HEK293 (cell line): ENCODE measurements at regions not wholly inside any gene's neighbourhood (a gene's known extent, or its start where the extent isn't known, plus 50 kb on each side); places are given as distances from the start of the nearest gene placed in this dataset.

Experiments used
- CTCF ChIA-PET: fragments of 350-600 bp; formaldehyde crosslinking; extraction: SDS; loops from one replicate; lab custom pipeline; 2021; ENCODE audit warnings: antibody characterized with exemption; lab: Yijun Ruan, JAX
- POLR2A ChIA-PET: fragments of 300-600 bp; formaldehyde crosslinking; extraction: SDS; loops from one replicate; lab custom pipeline; 2020; ENCODE audit warnings: antibody characterized with exemption, inconsistent platforms; lab: Yijun Ruan, JAX
- H3K27ac ChIP-seq: fragments of 200-500 bp; sonication (Bioruptor generic); 2 replicates; pipeline ENCODE4 v1.5.1; 2014; ENCODE audit warnings: low read depth, low read length, control low read depth, inconsistent platforms; ENCODE audit errors: extremely low read depth
- H3K36me3 ChIP-seq, 2 experiments: fragments of 200-500 bp in 1 of 2; sonication (Bioruptor generic) in 1 of 2; 1 replicate in 1 of 2; 2 replicates in 1 of 2; pipeline ENCODE4 v1.5.1; 2014 to 2017; ENCODE audit warnings: inconsistent platforms in 2 of 2, low read length in 2 of 2; ENCODE audit not compliant: control insufficient read depth in 2 of 2, insufficient read depth in 1 of 2
- H3K4me1 ChIP-seq: fragments of 200-500 bp; sonication (Bioruptor generic); 2 replicates; pipeline ENCODE4 v1.5.1; 2014; ENCODE audit warnings: mild to moderate bottlenecking, low read length, inconsistent platforms; ENCODE audit not compliant: control insufficient read depth, insufficient read depth
- H3K4me3 ChIP-seq: 2 replicates; pipeline ENCODE4 v1.5.1; 2011; ENCODE audit warnings: low read depth, mild to moderate bottlenecking, control low read depth, low read length, moderate library complexity
- H3K9me3 ChIP-seq: fragments of 200-500 bp; sonication (Bioruptor generic); 2 replicates; pipeline ENCODE4 v1.5.1; 2014; ENCODE audit warnings: low read depth, low read length, inconsistent platforms; ENCODE audit not compliant: control insufficient read depth, insufficient read depth
- AEBP2 ChIP-seq: fragments of 450-650 bp; formaldehyde crosslinking; IDR thresholded peaks from 2 replicates; pipeline ENCODE4 v1.5.1; 2016; ENCODE audit warnings: missing biosample characterization, missing genetic modification characterization, borderline replicate concordance
- GFI1B ChIP-seq: fragments of 450-650 bp; formaldehyde crosslinking; IDR thresholded peaks from 2 replicates; pipeline ENCODE4 v1.5.1; 2016; ENCODE audit warnings: missing biosample characterization, missing genetic modification characterization
- HOXA7 ChIP-seq: sonication (generic); formaldehyde crosslinking; IDR thresholded peaks from 2 replicates; pipeline ENCODE4 v1.8.1; 2022; ENCODE audit warnings: missing genetic modification reagents, borderline replicate concordance
- HOXC10 ChIP-seq: sonication (generic); formaldehyde crosslinking; IDR thresholded peaks from 2 replicates; pipeline ENCODE4 v1.8.1; 2023; ENCODE audit warnings: mild to moderate bottlenecking, missing genetic modification reagents
- KLF1 ChIP-seq: fragments of 450-650 bp; formaldehyde crosslinking; IDR thresholded peaks from 2 replicates; pipeline ENCODE4 v1.5.1; 2016; ENCODE audit warnings: missing biosample characterization, missing genetic modification characterization
- PATZ1 ChIP-seq: fragments of 450-650 bp; formaldehyde crosslinking; IDR thresholded peaks from 2 replicates; pipeline ENCODE4 v1.5.1; 2016; ENCODE audit warnings: missing biosample characterization, missing genetic modification characterization
- RBAK ChIP-seq: fragments of 450-650 bp; formaldehyde crosslinking; IDR thresholded peaks from 2 replicates; pipeline ENCODE4 v1.5.1; 2016; ENCODE audit warnings: missing biosample characterization, missing genetic modification characterization
- SCRT1 ChIP-seq: fragments of 450-650 bp; formaldehyde crosslinking; IDR thresholded peaks from 2 replicates; pipeline ENCODE4 v1.5.1; 2016; ENCODE audit warnings: missing biosample characterization, missing genetic modification characterization, borderline replicate concordance
- ZBTB26 ChIP-seq: fragments of 450-650 bp; formaldehyde crosslinking; optimal IDR thresholded peaks from 2 replicates; pipeline ENCODE3; 2016; ENCODE audit warnings: missing biosample characterization, mild to moderate bottlenecking, missing genetic modification characterization
- ZBTB48 ChIP-seq: fragments of 450-650 bp; formaldehyde crosslinking; IDR thresholded peaks from 2 replicates; pipeline ENCODE4 v1.5.1; 2016; ENCODE audit warnings: missing biosample characterization, missing genetic modification characterization
- ZFHX2 ChIP-seq: fragments of 450-650 bp; formaldehyde crosslinking; conservative IDR thresholded peaks from 2 replicates; pipeline ENCODE4 v1.5.1; 2016; ENCODE audit warnings: missing biosample characterization, missing genetic modification characterization
- ZFP69B ChIP-seq: fragments of 450-650 bp; formaldehyde crosslinking; IDR thresholded peaks from 2 replicates; pipeline ENCODE4 v1.5.1; 2016; ENCODE audit warnings: missing biosample characterization, missing genetic modification characterization
- ZNF175 ChIP-seq: fragments of 450-650 bp; formaldehyde crosslinking; IDR thresholded peaks from 2 replicates; pipeline ENCODE4 v1.5.1; 2016; ENCODE audit warnings: missing biosample characterization, missing genetic modification characterization
- ZNF184 ChIP-seq: fragments of 450-650 bp; IDR thresholded peaks from 2 replicates; pipeline ENCODE4 v1.5.1; 2018; ENCODE audit warnings: missing biosample characterization, mild to moderate bottlenecking, missing genetic modification characterization
- ZNF19 ChIP-seq: fragments of 450-650 bp; formaldehyde crosslinking; IDR thresholded peaks from 2 replicates; pipeline ENCODE4; 2016; ENCODE audit warnings: missing biosample characterization, missing genetic modification characterization, low read depth
- ZNF202 ChIP-seq: fragments of 450-650 bp; formaldehyde crosslinking; IDR thresholded peaks from 2 replicates; pipeline ENCODE4 v1.5.1; 2016; ENCODE audit warnings: missing biosample characterization, missing genetic modification characterization, borderline replicate concordance
- ZNF350 ChIP-seq: fragments of 450-650 bp; formaldehyde crosslinking; IDR thresholded peaks from 2 replicates; pipeline ENCODE4 v1.5.0; 2017; ENCODE audit warnings: missing biosample characterization, mild to moderate bottlenecking, missing genetic modification characterization
- ZNF404 ChIP-seq: fragments of 450-650 bp; formaldehyde crosslinking; IDR thresholded peaks from 2 replicates; pipeline ENCODE4 v1.5.1; 2017; ENCODE audit warnings: missing biosample characterization, missing genetic modification characterization
- ZNF544 ChIP-seq: fragments of 450-650 bp; formaldehyde crosslinking; IDR thresholded peaks from 2 replicates; pipeline ENCODE4 v1.5.0; 2017; ENCODE audit warnings: missing biosample characterization, missing genetic modification characterization
- ZNF830 ChIP-seq: fragments of 450-650 bp; IDR thresholded peaks from 2 replicates; pipeline ENCODE4 v1.5.0; 2018; ENCODE audit warnings: missing biosample characterization, missing genetic modification characterization, low read depth, mild to moderate bottlenecking, moderate library complexity
- ZNF837 ChIP-seq: fragments of 450-650 bp; formaldehyde crosslinking; IDR thresholded peaks from 2 replicates; pipeline ENCODE4 v1.5.1; 2016; ENCODE audit warnings: missing biosample characterization, missing genetic modification characterization
- ZSCAN23 ChIP-seq: fragments of 450-650 bp; formaldehyde crosslinking; IDR thresholded peaks from 2 replicates; pipeline ENCODE4 v1.5.1; 2016; ENCODE audit warnings: missing biosample characterization, missing genetic modification characterization
- TF ChIP-seq, protein P1 (sequence below): fragments of 450-650 bp; formaldehyde crosslinking; IDR thresholded peaks from 2 replicates; pipeline ENCODE4 v1.5.1; 2017; ENCODE audit warnings: missing biosample characterization, missing genetic modification characterization
- TF ChIP-seq, protein P2 (sequence below): IDR thresholded peaks from 2 replicates; pipeline ENCODE4 v1.6.1; 2011; ENCODE audit warnings: mild to moderate bottlenecking, low read depth, low read length, borderline replicate concordance
- TF ChIP-seq, protein P3 (sequence below): fragments of 450-650 bp; IDR thresholded peaks from 2 replicates; pipeline ENCODE4 v1.5.1; 2018; ENCODE audit warnings: missing biosample characterization, mild to moderate bottlenecking, missing genetic modification characterization
- TF ChIP-seq, protein P4 (sequence below): fragments of 450-650 bp; formaldehyde crosslinking; IDR thresholded peaks from 2 replicates; pipeline ENCODE4 v1.5.1; 2017; ENCODE audit warnings: missing biosample characterization, mild to moderate bottlenecking, missing genetic modification characterization, moderate library complexity

GRCh38 chr14:53605562-53605961, 351.1 kb downstream of the BMP4 start:
- H3K4me1 ChIP-seq = no peaks in the 10 kb centered on the region
- H3K27ac ChIP-seq = no peak overlapping the region
- TF ChIP-seq ZNF830 (tag by site-specific recombination) (no peak), KLF1 (tag by site-specific recombination) (no peak), ZNF404 (tag by site-specific recombination) (no peak), ZNF19 (tag by site-specific recombination) (no peak), ZFP69B (tag by site-specific recombination) (no peak), ZNF544 (no peak), ZNF837 (tag by site-specific recombination) (no peak), ZFHX2 (tag by site-specific recombination) (no peak), ZBTB26 (tag by site-specific recombination) (no peak), HOXC10 (no peak)
- TF ChIP-seq, protein P1, sequence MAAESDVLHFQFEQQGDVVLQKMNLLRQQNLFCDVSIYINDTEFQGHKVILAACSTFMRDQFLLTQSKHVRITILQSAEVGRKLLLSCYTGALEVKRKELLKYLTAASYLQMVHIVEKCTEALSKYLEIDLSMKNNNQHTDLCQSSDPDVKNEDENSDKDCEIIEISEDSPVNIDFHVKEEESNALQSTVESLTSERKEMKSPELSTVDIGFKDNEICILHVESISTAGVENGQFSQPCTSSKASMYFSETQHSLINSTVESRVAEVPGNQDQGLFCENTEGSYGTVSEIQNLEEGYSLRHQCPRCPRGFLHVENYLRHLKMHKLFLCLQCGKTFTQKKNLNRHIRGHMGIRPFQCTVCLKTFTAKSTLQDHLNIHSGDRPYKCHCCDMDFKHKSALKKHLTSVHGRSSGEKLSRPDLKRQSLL = no peak
- no peak overlapping the region for H3K4me3 ChIP-seq
- no peaks in the 10 kb centered on the region for H3K9me3 ChIP-seq
- no peaks in the 10 kb centered on the region for H3K36me3 ChIP-seq
- ChIA-PET CTCF (no interaction called here), POLR2A (no interaction called here)

DNA sequence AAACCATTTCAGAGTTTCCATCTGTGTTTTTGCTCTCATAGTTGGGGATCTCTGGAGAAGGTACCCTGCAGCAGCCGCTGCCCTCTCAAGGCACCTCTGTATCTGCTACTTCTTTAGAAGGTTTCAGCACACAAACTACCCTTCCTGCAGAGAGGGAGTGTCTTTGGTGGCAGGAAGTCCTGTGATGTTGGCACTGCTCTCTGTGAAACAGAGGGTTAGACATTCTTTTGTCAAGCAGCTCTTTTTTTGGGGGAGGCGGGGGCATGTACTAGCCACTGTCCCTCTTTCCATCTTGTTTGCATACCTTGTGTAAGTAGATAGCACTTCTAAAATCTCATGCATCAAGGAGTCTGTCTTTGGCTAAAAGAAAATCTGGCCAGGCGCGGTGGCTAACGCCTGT, 352.6 kb downstream of the BMP4 start:
- POLR2A ChIA-PET = no interaction called here

More for the DNA sequence above, 352.6 kb downstream of the BMP4 start:
- CTCF ChIA-PET = interaction anchor here (0.6 kb wide), 1 partner anchor 165 kb away, joined by 3 read pairs; no protein-coding TSS in a partner anchor
- H3K4me1 ChIP-seq = no peaks in the 10 kb centered on the region
- H3K36me3 ChIP-seq = no peaks in the 10 kb centered on the region
- TF ChIP-seq, protein P2, sequence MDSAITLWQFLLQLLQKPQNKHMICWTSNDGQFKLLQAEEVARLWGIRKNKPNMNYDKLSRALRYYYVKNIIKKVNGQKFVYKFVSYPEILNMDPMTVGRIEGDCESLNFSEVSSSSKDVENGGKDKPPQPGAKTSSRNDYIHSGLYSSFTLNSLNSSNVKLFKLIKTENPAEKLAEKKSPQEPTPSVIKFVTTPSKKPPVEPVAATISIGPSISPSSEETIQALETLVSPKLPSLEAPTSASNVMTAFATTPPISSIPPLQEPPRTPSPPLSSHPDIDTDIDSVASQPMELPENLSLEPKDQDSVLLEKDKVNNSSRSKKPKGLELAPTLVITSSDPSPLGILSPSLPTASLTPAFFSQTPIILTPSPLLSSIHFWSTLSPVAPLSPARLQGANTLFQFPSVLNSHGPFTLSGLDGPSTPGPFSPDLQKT = no peak
- no peak for TF ChIP-seq ZNF175
- no peak for TF ChIP-seq ZBTB48
- no peak for TF ChIP-seq GFI1B (tag by site-specific recombination)
- TF ChIP-seq, protein P3, sequence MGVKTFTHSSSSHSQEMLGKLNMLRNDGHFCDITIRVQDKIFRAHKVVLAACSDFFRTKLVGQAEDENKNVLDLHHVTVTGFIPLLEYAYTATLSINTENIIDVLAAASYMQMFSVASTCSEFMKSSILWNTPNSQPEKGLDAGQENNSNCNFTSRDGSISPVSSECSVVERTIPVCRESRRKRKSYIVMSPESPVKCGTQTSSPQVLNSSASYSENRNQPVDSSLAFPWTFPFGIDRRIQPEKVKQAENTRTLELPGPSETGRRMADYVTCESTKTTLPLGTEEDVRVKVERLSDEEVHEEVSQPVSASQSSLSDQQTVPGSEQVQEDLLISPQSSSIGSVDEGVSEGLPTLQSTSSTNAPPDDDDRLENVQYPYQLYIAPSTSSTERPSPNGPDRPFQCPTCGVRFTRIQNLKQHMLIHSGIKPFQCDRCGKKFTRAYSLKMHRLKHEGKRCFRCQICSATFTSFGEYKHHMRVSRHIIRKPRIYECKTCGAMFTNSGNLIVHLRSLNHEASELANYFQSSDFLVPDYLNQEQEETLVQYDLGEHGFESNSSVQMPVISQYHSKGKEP (tag by site-specific recombination) = no peak
- no peak for TF ChIP-seq ZSCAN23 (tag by site-specific recombination)
- no peak for TF ChIP-seq ZNF350 (tag by site-specific recombination)
- TF ChIP-seq, protein P4, sequence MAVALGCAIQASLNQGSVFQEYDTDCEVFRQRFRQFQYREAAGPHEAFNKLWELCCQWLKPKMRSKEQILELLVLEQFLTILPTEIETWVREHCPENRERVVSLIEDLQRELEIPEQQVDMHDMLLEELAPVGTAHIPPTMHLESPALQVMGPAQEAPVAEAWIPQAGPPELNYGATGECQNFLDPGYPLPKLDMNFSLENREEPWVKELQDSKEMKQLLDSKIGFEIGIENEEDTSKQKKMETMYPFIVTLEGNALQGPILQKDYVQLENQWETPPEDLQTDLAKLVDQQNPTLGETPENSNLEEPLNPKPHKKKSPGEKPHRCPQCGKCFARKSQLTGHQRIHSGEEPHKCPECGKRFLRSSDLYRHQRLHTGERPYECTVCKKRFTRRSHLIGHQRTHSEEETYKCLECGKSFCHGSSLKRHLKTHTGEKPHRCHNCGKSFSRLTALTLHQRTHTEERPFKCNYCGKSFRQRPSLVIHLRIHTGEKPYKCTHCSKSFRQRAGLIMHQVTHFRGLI = no peak
- no peak for TF ChIP-seq RBAK (tag by site-specific recombination)
- TF ChIP-seq ZNF404 (tag by site-specific recombination) = no peak
- no peak for TF ChIP-seq ZNF184
- TF ChIP-seq SCRT1 (tag by site-specific recombination) = no peak
- no peak for TF ChIP-seq HOXA7
- no peak for TF ChIP-seq AEBP2 (tag by site-specific recombination)
- TF ChIP-seq PATZ1 = no peak
- TF ChIP-seq ZNF202 (tag by site-specific recombination) = no peak
- no peaks in the 10 kb centered on the region for H3K9me3 ChIP-seq
- H3K4me3 ChIP-seq = no peak overlapping the region
- H3K27ac ChIP-seq = no peak overlapping the region
